ENCODE measurements at regions not wholly inside any gene's neighbourhood (a gene's known extent, or its start where the extent isn't known, plus 50 kb on each side); places are given as distances from the start of the nearest gene placed in this dataset.

DNA sequence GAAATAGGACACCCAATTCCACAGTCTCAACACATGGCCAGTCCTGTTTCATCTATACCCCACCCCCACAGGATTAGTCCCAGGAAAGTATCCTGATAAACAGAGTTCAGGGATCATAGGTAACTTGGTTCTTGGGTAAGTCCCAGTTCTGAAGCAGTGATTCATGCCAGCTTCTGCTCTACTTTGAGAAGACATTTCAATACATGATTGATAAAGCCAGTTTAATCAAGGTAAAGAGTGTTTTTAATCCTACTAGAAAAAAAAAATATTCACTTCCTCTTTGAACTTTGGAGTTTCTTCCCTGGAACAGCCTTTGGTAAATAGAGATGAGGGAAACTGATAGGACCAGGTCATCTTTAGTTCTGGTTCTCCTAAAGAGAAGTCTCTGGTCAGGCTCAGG, 142.4 kb downstream of the TLR5 start:
- no peak for TF ChIP-seq EP300 (IDR thresholded peaks at IDR 0.05)
- TF ChIP-seq, protein P1, sequence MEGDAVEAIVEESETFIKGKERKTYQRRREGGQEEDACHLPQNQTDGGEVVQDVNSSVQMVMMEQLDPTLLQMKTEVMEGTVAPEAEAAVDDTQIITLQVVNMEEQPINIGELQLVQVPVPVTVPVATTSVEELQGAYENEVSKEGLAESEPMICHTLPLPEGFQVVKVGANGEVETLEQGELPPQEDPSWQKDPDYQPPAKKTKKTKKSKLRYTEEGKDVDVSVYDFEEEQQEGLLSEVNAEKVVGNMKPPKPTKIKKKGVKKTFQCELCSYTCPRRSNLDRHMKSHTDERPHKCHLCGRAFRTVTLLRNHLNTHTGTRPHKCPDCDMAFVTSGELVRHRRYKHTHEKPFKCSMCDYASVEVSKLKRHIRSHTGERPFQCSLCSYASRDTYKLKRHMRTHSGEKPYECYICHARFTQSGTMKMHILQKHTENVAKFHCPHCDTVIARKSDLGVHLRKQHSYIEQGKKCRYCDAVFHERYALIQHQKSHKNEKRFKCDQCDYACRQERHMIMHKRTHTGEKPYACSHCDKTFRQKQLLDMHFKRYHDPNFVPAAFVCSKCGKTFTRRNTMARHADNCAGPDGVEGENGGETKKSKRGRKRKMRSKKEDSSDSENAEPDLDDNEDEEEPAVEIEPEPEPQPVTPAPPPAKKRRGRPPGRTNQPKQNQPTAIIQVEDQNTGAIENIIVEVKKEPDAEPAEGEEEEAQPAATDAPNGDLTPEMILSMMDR (IDR thresholded peaks at IDR 0.05) = no peak
- no peak for TF ChIP-seq POLR2A (IDR thresholded peaks at IDR 0.05)
- no peak for TF ChIP-seq POLR2AphosphoS5 (IDR thresholded peaks at IDR 0.05)

Measured in suprapubic skin (tissue), 4 donors.